ENCODE measurements at regions not wholly inside any gene's neighbourhood (a gene's known extent, or its start where the extent isn't known, plus 50 kb on each side); places are given as distances from the start of the nearest gene placed in this dataset.

DNA sequence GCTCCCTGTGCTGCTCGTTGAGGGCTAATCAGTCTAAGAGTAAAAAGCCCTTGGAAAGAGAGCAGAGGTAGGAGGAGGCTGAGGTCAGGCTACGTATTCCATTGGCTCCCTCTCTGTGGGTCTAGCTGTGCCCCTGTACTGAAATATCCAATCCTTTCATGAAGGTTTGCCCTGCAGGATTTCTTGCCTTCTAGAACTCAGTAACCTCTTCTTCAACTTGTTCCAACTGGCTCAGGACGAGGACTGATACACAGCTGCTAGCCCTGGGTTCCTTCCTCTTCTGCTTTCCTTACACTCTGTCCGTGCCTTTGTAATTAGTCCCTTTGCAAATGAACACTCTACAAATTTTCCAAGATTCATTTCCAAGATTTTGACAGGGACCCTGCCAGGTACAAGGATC, 560.5 kb downstream of the ACTR3B start:
- TF ChIP-seq, protein P1, sequence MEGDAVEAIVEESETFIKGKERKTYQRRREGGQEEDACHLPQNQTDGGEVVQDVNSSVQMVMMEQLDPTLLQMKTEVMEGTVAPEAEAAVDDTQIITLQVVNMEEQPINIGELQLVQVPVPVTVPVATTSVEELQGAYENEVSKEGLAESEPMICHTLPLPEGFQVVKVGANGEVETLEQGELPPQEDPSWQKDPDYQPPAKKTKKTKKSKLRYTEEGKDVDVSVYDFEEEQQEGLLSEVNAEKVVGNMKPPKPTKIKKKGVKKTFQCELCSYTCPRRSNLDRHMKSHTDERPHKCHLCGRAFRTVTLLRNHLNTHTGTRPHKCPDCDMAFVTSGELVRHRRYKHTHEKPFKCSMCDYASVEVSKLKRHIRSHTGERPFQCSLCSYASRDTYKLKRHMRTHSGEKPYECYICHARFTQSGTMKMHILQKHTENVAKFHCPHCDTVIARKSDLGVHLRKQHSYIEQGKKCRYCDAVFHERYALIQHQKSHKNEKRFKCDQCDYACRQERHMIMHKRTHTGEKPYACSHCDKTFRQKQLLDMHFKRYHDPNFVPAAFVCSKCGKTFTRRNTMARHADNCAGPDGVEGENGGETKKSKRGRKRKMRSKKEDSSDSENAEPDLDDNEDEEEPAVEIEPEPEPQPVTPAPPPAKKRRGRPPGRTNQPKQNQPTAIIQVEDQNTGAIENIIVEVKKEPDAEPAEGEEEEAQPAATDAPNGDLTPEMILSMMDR (IDR thresholded peaks at IDR 0.05 in 4 of 5, conservative IDR thresholded peaks at IDR 0.05 in 1 of 5) = no peak
- TF ChIP-seq POLR2A (IDR thresholded peaks at IDR 0.05) = no peak

All from gastrocnemius medialis (tissue), 4 donors.